ENCODE measurements at regions not wholly inside any gene's neighbourhood (a gene's known extent, or its start where the extent isn't known, plus 50 kb on each side); places are given as distances from the start of the nearest gene placed in this dataset.

- no peak for TF ChIP-seq CTCF (conservative IDR thresholded peaks at IDR 0.05; ENCODE audit: low read depth, low read length)
- no peak for TF ChIP-seq EZH2 (IDR thresholded peaks at IDR 0.05; ENCODE audit: low read length, unreplicated experiment)
These were observed 325.4 kb upstream of the NPVF start for GRCh38 chr7:25553580-25554291.

Data from PC-3 (cell line).